GM18499 (cell line): ENCODE measurements at regions not wholly inside any gene's neighbourhood (a gene's known extent, or its start where the extent isn't known, plus 50 kb on each side); places are given as distances from the start of the nearest gene placed in this dataset.
"Not testable (repeated sequence)": the region's sequence is repeated elsewhere in the genome, so short reads cannot be mapped to it uniquely, and the experiment has no call there.

Source experiments
- ATAC-seq: cut with Tn5 transposase; IDR thresholded peaks from one replicate; pipeline ENCODE4 v1.9.1; 2021; ENCODE audit warnings: moderate number of reproducible peaks; ENCODE audit not compliant: insufficient read depth, unreplicated experiment

- ATAC-seq = not testable (repeated sequence)
Observed at GRCh38 chr1:104288322-104288721, 538.6 kb downstream of the AMY1C start.

GRCh38 chr1:104291156-104291555 lies 541.5 kb downstream of the AMY1C start:
- ATAC-seq = no peak

- no peak for ATAC-seq
Observed at GRCh38 chr1:104294259-104294658, 544.6 kb downstream of the AMY1C start.

- ATAC-seq = no peak
Observed at GRCh38 chr1:104295511-104295910, 545.8 kb downstream of the AMY1C start.

GRCh38 chr1:104309673-104310072 lies 560.0 kb downstream of the AMY1C start:
- ATAC-seq = no peak

GRCh38 chr1:104315823-104316222 lies 566.1 kb downstream of the AMY1C start:
- ATAC-seq = no peak

- ATAC-seq = no peak
Observed at GRCh38 chr1:104322131-104322530, 572.4 kb downstream of the AMY1C start.

- ATAC-seq = no peak
Observed at GRCh38 chr1:104329278-104329677, 579.6 kb downstream of the AMY1C start.

GRCh38 chr1:104331763-104332162 lies 582.1 kb downstream of the AMY1C start:
- ATAC-seq = no peak

- not testable (repeated sequence) for ATAC-seq
Observed at GRCh38 chr1:104337927-104338326, 588.2 kb downstream of the AMY1C start.

GRCh38 chr1:104341944-104342343 lies 592.2 kb downstream of the AMY1C start:
- ATAC-seq = no peak

- no peak for ATAC-seq
Observed at GRCh38 chr1:104348277-104348676, 598.6 kb downstream of the AMY1C start.

- no peak for ATAC-seq
Observed at GRCh38 chr1:104353580-104353979, 603.9 kb downstream of the AMY1C start.

- no peak for ATAC-seq
Observed at GRCh38 chr1:104358086-104358485, 608.4 kb downstream of the AMY1C start.

GRCh38 chr1:104358621-104359020 lies 608.9 kb downstream of the AMY1C start:
- no peak for ATAC-seq

GRCh38 chr1:104378414-104378813 lies 628.7 kb downstream of the AMY1C start:
- ATAC-seq = no peak

- no peak for ATAC-seq
Observed at GRCh38 chr1:104380003-104380402, 630.3 kb downstream of the AMY1C start.

- no peak for ATAC-seq
Observed at GRCh38 chr1:104387716-104388508, 638.2 kb downstream of the AMY1C start.

- ATAC-seq = no peak
Observed at GRCh38 chr1:104392552-104392951, 642.9 kb downstream of the AMY1C start.

GRCh38 chr1:104402178-104402577 lies 652.5 kb downstream of the AMY1C start:
- ATAC-seq = no peak

- ATAC-seq = no peak
Observed at GRCh38 chr1:104403883-104404282, 654.2 kb downstream of the AMY1C start.

- ATAC-seq = no peak
Observed at GRCh38 chr1:104406728-104407127, 657.0 kb downstream of the AMY1C start.
